Memory B cell (primary cell): ENCODE measurements at regions not wholly inside any gene's neighbourhood (a gene's known extent, or its start where the extent isn't known, plus 50 kb on each side); places are given as distances from the start of the nearest gene placed in this dataset.

Experiments used
- ATAC-seq: fragments of 150-1000 bp; cut with Tn5 transposase; 2 replicates; pipeline ENCODE4 v1.10.0; 2021; ENCODE audit warnings: low read depth, mild to moderate bottlenecking, moderate library complexity
- DNase-seq, 2 donors: peaks; one replicate each; pipeline ENCODE4 v3.0.0; 2022; ENCODE audit warnings: low spot score in 2 of 2
- H3K27ac Mint-ChIP-seq: one replicate; pipeline ENCODE4 v1.8.0; 2022; ENCODE audit warnings: mild to moderate bottlenecking, moderate library complexity, mixed read lengths
- H3K27me3 Mint-ChIP-seq: one replicate; pipeline ENCODE4 v1.8.0; 2022; ENCODE audit warnings: mixed read lengths
- H3K36me3 Mint-ChIP-seq: one replicate; pipeline ENCODE4 v1.8.0; 2022; ENCODE audit warnings: mild to moderate bottlenecking, mixed read lengths
- H3K4me1 Mint-ChIP-seq: one replicate; pipeline ENCODE4 v1.8.0; 2022; ENCODE audit warnings: mixed read lengths
- H3K4me3 Mint-ChIP-seq: one replicate; pipeline ENCODE4 v1.8.0; 2022; ENCODE audit warnings: mild to moderate bottlenecking, moderate library complexity, mixed read lengths
- H3K9me3 Mint-ChIP-seq: one replicate; pipeline ENCODE4 v1.8.0; 2022; ENCODE audit warnings: mixed read lengths

DNA sequence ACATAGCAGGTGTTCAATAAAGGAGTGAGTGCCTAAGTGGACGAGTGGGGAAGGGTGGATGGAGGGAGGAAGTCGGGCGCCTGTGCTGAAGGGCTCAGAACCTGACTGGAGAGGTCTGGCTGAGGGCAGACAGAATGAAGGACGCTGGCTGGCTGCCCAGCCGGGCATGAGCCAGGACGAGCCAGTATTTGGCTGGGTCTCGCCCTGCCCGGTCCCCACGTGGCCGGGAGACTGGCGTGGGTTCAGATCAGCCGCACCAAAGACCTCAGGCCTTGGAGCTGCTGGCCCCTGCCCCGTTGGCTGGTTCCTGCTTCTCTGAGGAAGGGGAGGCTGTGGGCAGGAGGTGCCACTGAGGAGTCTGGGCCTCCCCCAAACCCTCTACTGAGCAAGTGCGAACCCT, 79.8 kb downstream of the ENGASE start:
- Mint-ChIP-seq H3K4me1 (peaks cover 4% of the 10 kb centered on the region), H3K27ac (no peak overlapping the region), H3K36me3 (no peaks in the 10 kb centered on the region), H3K4me3 (no peak overlapping the region), H3K27me3 (peaks cover 16% of the 10 kb centered on the region), H3K9me3 (no peaks in the 10 kb centered on the region)
- DNase-seq: no peak
- ATAC-seq: no peak

DNA sequence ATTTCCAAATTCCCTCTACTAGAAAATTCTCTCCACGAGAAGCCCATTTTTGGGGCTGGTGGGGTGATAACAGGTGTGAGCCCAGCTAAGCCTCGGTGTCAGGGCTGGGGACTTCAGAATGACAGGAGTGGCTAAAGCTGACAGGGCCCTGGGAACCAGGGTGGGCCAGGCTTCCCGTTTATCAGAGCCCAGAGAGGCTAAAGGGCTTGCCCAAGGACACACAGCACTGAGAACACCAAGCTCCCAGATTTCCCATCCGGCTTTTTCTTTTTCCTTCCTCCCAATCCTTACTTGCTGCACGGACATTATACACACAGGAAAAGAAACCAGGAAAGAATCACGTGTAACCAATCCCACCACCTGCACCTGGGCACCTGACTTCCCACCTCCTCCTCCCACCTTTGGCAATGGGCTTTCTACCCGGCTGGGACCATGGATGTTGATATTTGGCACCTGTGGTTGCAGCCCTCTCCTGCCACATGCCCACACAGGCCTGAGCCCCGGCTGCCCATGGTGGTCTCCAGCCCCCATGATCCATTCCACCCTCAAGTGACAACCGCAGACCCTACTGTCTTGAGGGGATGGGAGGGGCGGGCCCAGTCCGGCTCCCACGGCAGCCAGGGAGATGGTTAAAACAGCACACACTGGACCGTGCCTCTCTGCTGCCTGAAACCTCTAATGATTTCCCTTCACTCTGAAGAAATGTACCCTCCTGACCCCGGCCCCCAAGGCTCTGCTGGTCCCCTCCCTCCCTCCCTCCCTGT, 78.9 kb downstream of the ENGASE start:
- H3K4me3 Mint-ChIP-seq: no peak overlapping the region
- H3K9me3 Mint-ChIP-seq: no peaks in the 10 kb centered on the region
- peaks cover 4% of the 10 kb centered on the region for H3K4me1 Mint-ChIP-seq
- no peak for ATAC-seq
- H3K27ac Mint-ChIP-seq: no peak overlapping the region
- DNase-seq: no peak
- H3K36me3 Mint-ChIP-seq: no peaks in the 10 kb centered on the region
- peaks cover 18% of the 10 kb centered on the region for H3K27me3 Mint-ChIP-seq

DNA sequence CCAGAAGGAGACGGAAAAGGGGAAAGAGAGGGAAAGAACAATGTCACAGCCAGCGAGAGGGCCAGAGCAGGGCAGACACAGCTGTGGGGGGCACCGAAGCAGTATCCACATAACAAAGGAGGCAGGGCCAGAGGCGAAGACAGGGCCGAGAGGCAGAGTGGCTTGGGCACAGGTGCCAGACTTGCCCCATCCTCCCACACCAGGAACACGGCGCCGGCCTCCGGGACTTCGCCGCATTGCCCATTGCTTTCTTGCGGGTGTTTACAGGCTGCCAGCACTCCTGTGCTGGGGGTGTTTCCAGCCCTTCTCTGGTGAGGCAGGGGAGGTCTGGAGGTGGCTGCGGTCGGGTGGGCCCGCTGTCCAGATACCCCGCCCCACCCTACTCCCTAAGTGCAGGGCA, 78.0 kb downstream of the ENGASE start:
- no peaks in the 10 kb centered on the region for H3K36me3 Mint-ChIP-seq
- H3K9me3 Mint-ChIP-seq: no peaks in the 10 kb centered on the region
- ATAC-seq (no peak), DNase-seq (no peak)
- peaks cover 2% of the 10 kb centered on the region for H3K4me1 Mint-ChIP-seq
- H3K27me3 Mint-ChIP-seq: peaks cover 18% of the 10 kb centered on the region
- H3K27ac Mint-ChIP-seq: no peak overlapping the region
- H3K4me3 Mint-ChIP-seq: no peak overlapping the region

DNA sequence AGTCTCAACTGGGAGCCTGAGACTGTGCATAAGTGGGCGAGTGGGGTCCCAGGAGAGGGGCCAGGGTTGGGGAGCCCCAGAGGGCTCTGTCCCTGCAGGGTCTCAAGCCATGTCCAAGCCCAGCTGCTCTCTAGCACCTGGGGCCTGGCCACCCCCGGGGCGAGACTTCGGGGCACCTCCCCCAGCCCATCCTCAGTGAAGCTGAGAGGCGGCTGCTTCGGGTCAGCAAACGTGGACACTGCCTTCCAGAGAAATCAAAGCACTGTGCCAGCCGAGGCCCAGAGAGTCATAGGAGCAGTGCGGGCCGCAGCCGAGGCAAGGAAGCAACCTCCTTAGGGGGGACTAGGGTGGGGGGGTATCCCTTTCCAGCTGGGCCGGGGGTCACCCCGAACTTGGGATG, 77.5 kb downstream of the ENGASE start:
- Mint-ChIP-seq H3K4me1 (peaks cover 2% of the 10 kb centered on the region), H3K36me3 (no peaks in the 10 kb centered on the region), H3K4me3 (no peak overlapping the region), H3K27me3 (peaks cover 16% of the 10 kb centered on the region), H3K27ac (no peak overlapping the region), H3K9me3 (no peaks in the 10 kb centered on the region)
- ATAC-seq: no peak
- no peak for DNase-seq

DNA sequence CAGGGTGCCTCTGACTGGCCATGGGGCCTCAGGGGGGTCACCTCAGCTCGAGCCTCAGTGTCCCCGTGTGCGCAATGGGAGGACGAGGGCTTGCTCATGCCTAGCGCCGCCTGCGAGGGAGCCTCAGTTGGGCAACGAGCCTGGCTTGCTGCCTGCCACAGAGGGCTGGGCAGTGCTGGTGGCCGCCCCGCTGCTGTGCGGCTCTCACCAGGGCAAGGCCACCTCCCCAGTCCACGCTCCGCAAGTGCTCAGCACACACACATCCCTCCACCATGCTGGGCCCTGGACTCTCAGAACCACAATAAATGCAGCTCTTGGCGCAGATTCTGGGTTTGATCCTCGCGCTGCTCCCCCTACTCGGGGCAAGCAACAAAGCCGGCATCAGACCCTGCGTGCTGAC, 76.2 kb downstream of the ENGASE start:
- no peaks in the 10 kb centered on the region for H3K9me3 Mint-ChIP-seq
- H3K36me3 Mint-ChIP-seq: no peaks in the 10 kb centered on the region
- ATAC-seq: no peak
- peaks cover 15% of the 10 kb centered on the region for H3K27me3 Mint-ChIP-seq
- H3K4me3 Mint-ChIP-seq: no peak overlapping the region
- peaks cover 2% of the 10 kb centered on the region for H3K4me1 Mint-ChIP-seq
- no peak overlapping the region for H3K27ac Mint-ChIP-seq
- no peak for DNase-seq

DNA sequence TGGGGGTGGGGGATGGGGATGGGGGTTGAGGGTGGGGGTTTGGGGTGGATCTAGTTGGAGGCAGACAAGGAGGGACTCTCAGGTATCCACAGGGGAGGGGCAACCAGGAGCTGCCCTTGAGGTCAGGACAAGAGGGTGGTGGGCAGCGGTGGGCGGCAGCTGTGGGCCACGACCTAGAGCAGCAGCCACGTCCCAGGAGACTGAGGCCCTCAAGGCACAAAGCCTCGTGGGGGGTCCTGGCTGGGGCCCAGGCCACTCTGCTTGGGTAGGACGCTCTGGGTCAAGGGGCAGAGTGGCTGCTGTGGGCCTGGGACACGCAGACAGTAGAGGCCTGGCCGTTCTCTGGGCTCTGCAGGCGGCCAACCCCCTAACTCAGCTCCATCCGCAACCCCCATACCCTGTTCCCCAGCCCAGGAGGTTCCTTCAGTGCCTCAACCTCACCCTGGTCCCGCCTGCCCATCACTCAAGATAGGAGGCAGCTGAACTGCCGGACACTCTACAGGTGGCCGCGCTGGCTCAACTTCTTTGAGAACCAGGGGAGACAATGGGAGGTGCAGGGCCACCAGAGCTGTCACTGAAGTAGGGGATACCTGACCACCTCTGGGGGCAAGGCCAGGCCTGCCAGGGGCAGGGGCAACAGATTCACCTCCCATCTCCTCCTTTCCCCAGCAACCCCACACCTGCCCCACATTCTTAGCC, 75.6 kb downstream of the ENGASE start:
- Mint-ChIP-seq H3K9me3 (no peaks in the 10 kb centered on the region), H3K27me3 (peaks cover 15% of the 10 kb centered on the region), H3K4me1 (peaks cover 2% of the 10 kb centered on the region), H3K27ac (no peak overlapping the region), H3K4me3 (no peak overlapping the region), H3K36me3 (no peaks in the 10 kb centered on the region)
- no peak for ATAC-seq
- DNase-seq: no peak

DNA sequence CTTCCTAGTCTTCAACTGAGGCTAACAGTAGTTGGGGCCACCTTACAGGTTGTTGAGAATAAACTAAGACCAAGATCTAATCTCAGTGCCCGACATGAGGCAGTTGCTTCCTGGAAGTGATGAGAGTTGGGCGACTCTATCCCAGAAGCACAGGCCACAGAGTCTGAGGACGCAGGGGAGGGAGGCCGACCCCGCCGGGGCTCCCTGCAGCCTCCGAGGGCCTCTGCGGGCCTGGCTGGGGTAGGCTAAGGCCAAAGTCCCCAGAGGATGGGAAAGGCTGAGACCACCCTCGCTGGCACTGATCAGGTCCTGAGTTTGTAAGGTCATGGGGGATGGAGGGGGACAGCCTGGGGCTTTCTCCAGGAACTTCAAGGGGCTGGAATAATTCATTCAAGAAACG, 74.0 kb downstream of the ENGASE start:
- Mint-ChIP-seq H3K4me1 (peaks cover 2% of the 10 kb centered on the region), H3K4me3 (no peak overlapping the region), H3K9me3 (no peaks in the 10 kb centered on the region), H3K27me3 (peaks cover 12% of the 10 kb centered on the region), H3K36me3 (no peaks in the 10 kb centered on the region), H3K27ac (no peak overlapping the region)
- ATAC-seq (no peak), DNase-seq (no peak)

DNA sequence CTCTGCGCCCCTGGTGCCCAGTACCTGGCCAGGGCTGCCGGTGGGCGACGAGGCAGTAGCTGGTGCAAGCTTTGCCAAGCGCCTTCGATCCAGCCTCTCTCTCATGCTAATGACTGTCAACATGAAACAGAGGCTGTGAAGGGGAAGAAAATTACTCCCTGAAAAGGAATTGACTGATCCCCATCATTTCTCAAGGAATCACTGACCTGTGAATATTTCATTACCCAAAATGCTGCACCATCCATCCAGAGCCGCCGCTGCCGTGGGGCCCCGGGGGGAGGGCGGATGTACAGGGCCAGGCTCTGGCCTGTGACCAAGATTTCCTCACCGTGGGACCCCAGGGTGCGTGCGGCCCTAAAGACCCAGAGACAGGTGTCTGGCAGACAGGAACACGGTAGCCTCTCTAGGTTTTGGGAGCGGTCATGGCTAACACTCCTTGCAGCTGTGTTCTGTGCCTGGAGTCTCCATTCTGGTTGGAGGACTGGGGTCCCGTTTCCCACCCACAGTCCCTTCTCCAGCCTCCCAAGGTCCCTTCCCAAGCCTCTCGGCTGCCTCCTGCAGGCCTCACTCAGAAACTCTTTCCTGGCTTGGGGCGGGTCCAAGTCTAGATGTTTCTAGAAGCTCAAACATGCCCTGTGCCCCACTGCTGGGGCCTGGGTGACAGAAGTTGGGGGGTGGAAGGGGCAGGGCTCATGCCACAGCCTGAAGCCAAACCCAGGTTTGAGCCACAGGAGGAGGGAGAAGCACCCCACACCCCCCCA, 73.3 kb downstream of the ENGASE start:
- Mint-ChIP-seq H3K4me3 (no peak overlapping the region), H3K36me3 (no peaks in the 10 kb centered on the region), H3K9me3 (no peaks in the 10 kb centered on the region), H3K27ac (no peak overlapping the region), H3K27me3 (peaks cover 11% of the 10 kb centered on the region), H3K4me1 (peaks cover 2% of the 10 kb centered on the region)
- ATAC-seq: no peak
- DNase-seq: no peak

DNA sequence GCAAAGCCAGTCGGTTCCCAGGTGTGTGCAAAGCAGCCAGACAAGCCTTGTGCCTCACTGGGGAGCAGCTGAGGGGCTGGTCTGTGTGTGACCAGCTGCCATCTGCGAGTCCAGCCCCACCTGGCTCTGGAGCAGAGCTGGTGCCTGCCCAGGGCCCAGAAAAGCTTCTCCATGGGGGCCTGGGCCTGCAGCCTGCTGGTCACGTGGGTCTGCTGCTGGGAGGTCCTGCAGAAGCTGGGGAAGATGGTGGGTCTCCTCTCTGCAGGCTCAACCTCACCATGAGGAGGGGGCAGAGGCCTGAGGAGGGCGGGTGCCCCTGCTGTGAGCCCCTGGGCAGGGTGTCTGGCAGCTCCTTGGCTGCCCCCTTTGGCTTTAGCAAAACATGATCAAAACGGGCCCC, 71.9 kb downstream of the ENGASE start:
- no peaks in the 10 kb centered on the region for H3K36me3 Mint-ChIP-seq
- ATAC-seq: no peak

DNA sequence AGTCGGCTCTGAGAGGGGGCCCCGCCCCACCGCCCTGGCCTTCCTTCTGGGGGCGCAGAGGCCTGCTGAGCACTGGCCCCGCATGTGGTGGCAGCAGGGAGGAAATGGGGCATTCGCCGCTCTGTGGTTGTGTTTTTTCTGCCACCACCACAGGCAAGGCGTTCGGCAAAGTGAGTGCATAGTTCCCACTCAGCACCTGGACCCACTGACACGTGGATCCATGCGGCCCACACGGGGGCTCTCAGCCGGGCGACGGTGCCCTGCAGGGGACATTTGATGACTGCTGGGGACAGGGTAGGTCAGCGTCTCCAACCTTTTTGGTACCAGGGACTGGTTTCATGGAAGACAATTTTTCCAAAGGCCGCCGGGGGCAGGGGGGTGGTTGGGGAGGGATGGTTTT, 70.9 kb downstream of the ENGASE start:
- H3K4me3 Mint-ChIP-seq: no peak overlapping the region
- no peak overlapping the region for H3K27ac Mint-ChIP-seq
- no peaks in the 10 kb centered on the region for H3K36me3 Mint-ChIP-seq
- no peak for DNase-seq
- ATAC-seq: no peak
- H3K27me3 Mint-ChIP-seq: peaks cover 10% of the 10 kb centered on the region
- no peaks in the 10 kb centered on the region for H3K4me1 Mint-ChIP-seq
- H3K9me3 Mint-ChIP-seq: no peaks in the 10 kb centered on the region

More for the DNA sequence above, 71.9 kb downstream of the ENGASE start:
- no peak for DNase-seq
- Mint-ChIP-seq H3K27ac (no peak overlapping the region), H3K4me1 (peaks cover 2% of the 10 kb centered on the region), H3K27me3 (peaks cover 10% of the 10 kb centered on the region), H3K9me3 (no peaks in the 10 kb centered on the region), H3K4me3 (no peak overlapping the region)

DNA sequence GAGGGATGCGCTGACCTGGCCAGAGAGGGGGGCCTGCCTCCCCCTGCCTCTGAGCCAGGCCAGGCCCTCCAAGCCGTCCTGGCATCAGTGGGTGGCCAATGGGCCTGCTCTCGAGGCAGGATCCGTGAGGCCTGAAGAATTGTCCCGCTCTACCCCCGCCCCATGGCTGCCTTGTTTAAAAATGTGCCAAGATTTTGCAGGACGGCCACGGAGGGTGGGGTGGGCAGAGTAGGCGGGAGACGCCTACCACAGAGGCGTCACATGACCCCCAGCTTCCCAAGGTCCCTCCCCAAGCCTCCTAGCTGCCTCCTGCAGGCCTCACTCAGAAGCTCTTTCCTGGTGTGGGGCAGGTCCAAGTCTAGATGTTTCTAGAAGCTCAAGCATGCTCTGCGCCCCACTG, 69.5 kb downstream of the ENGASE start:
- Mint-ChIP-seq H3K27me3 (peaks cover 7% of the 10 kb centered on the region), H3K9me3 (no peaks in the 10 kb centered on the region), H3K36me3 (no peaks in the 10 kb centered on the region), H3K4me1 (no peaks in the 10 kb centered on the region), H3K4me3 (no peak overlapping the region), H3K27ac (no peak overlapping the region)
- DNase-seq (no peak), ATAC-seq (no peak)

DNA sequence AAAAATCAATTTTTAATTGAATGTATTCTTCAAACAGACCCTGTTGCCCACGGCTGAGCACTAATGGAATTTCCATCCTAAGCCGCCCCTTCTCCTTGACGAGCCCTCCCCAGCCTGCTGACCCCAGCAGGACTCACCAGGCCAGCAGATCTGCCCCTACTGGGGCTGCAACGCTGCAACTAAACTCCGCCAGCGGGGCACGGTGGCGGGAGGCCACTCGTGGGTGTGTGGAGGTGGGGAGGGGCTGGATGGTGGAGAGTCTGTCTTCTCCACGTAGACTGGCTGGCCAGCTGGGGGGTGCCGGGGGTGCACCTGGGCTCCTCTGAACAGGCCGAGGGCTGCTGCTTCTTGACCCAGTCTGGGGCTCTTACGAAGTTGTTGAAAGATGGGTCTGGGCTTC, 67.8 kb downstream of the ENGASE start:
- no peak overlapping the region for H3K4me3 Mint-ChIP-seq
- H3K27me3 Mint-ChIP-seq: peaks cover 12% of the 10 kb centered on the region
- H3K27ac Mint-ChIP-seq: no peak overlapping the region
- H3K36me3 Mint-ChIP-seq: no peaks in the 10 kb centered on the region
- H3K9me3 Mint-ChIP-seq: peaks cover 9% of the 10 kb centered on the region
- no peak for DNase-seq
- ATAC-seq: no peak
- no peaks in the 10 kb centered on the region for H3K4me1 Mint-ChIP-seq

DNA sequence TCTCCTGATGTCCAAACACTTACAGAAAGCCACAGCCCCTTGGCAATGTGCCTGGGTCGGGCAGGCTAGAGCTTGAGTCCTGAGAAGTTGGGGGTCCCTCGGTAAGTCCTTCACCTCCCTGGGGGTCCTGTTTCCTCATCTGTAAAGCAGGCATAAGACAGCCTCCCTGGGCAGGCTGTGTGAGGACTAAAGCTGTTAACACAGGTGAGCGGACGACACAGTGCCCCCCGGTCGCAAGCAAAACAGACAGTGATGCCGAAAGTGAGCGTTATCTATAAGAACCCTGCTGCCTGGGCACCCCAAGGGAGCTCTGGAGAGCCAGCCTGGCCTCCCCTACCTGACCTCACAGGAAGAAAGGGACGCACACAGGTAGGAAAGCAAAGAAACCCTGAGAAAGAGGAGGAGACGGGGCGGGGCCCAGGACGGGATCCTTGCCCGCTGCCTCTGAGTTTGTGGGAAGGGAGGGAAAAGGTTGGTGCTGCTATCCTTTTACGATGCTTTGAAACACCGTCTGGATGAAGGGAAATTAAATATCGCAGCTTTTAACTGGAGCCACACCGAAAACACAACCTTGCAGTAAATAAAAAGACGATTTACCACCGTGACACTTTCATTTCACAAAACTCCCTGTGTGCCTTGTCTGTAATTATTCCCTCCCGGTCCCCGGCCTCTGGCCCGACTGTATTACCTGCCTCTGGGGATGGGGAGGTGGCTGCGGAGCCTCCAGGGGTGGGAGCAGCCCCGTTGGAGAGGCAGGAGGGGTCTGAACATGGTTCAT, 67.1 kb downstream of the ENGASE start:
- Mint-ChIP-seq H3K36me3 (no peaks in the 10 kb centered on the region), H3K4me3 (no peak overlapping the region), H3K9me3 (peaks cover 9% of the 10 kb centered on the region), H3K27ac (no peak overlapping the region), H3K27me3 (peaks cover 12% of the 10 kb centered on the region), H3K4me1 (no peaks in the 10 kb centered on the region)
- DNase-seq (no peak), ATAC-seq (no peak)

DNA sequence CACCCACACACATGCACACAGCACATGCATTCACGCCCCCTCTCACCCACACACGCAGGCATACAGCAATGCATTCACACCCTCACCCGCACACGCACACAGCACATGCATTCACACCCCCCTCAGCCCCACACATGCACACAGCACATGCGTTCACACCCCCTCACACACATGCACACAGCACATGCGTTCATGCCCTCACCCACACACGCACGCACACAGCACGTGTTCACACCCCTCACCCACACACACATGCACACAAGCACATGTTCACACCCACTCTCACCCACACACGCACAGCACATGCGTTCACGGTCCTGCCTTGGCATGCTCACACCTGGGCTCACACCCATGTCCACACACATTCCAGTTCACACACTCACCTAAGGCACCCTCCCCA, 64.2 kb downstream of the ENGASE start:
- ATAC-seq (no peak), DNase-seq (no peak)
- Mint-ChIP-seq H3K4me3 (no peak overlapping the region), H3K36me3 (no peaks in the 10 kb centered on the region), H3K4me1 (no peaks in the 10 kb centered on the region), H3K27me3 (peaks cover 16% of the 10 kb centered on the region), H3K27ac (no peak overlapping the region), H3K9me3 (peaks cover 9% of the 10 kb centered on the region)
